Astrocyte of the cerebellum (primary cell): ENCODE measurements at regions not wholly inside any gene's neighbourhood (a gene's known extent, or its start where the extent isn't known, plus 50 kb on each side); places are given as distances from the start of the nearest gene placed in this dataset.
A peak's percentile ranks its signal among the peaks of the same experiment; 100 is the strongest.

Experiments used
- DNase-seq: peaks from one replicate; pipeline ENCODE4 v3.0.0-alpha.2; 2011; ENCODE audit warnings: low read depth
- H3K4me3 ChIP-seq: 2 replicates; pipeline ENCODE4 v1.5.1; 2011; ENCODE audit warnings: mild to moderate bottlenecking, low read depth, low read length, moderate library complexity
- CTCF ChIP-seq: IDR thresholded peaks from 2 replicates; pipeline ENCODE4 v1.5.1; 2012; ENCODE audit warnings: low read length, low read depth, moderate library complexity, mild to moderate bottlenecking; ENCODE audit errors: missing control alignments
- in situ Hi-C: cut with HindIII; loops from 2 replicates; pipeline ENCODE4 v1.10.0; 2017; ENCODE audit warnings: low sequenced_read_pairs

- no peak for TF ChIP-seq CTCF
- H3K4me3 ChIP-seq, result no peak overlapping the region
- DNase-seq, result no peak
- in situ Hi-C loops, result no loop called here
Observed at GRCh38 chr17:27973258-27974044, 69.0 kb upstream of the NLK start.

- TF ChIP-seq CTCF, result no peak
- no peak overlapping the region for H3K4me3 ChIP-seq
- DNase-seq, result no peak
- in situ Hi-C loops, result no loop called here
Observed at GRCh38 chr17:27974045-27974436, 68.4 kb upstream of the NLK start.

- no peak overlapping the region for H3K4me3 ChIP-seq
- TF ChIP-seq CTCF, result no peak
- in situ Hi-C loops, result no loop called here
- DNase-seq, result no peak
Observed at GRCh38 chr17:27974531-27975145, 67.8 kb upstream of the NLK start.

GRCh38 chr17:27975146-27976011 lies 67.1 kb upstream of the NLK start:
- DNase-seq, result no peak
- no peak for TF ChIP-seq CTCF
- no peak overlapping the region for H3K4me3 ChIP-seq
- in situ Hi-C loops, result no loop called here

GRCh38 chr17:27976331-27976730 lies 66.1 kb upstream of the NLK start:
- in situ Hi-C loops, result no loop called here
- H3K4me3 ChIP-seq, result no peak overlapping the region
- no peak for TF ChIP-seq CTCF
- DNase-seq, result peak; percentile 18

- in situ Hi-C loops, result no loop called here
- no peak for DNase-seq
- H3K4me3 ChIP-seq, result no peak overlapping the region
- no peak for TF ChIP-seq CTCF
Observed at GRCh38 chr17:27977751-27978688, 64.5 kb upstream of the NLK start.
